ENCODE measurements at regions not wholly inside any gene's neighbourhood (a gene's known extent, or its start where the extent isn't known, plus 50 kb on each side); places are given as distances from the start of the nearest gene placed in this dataset.

- ChIA-PET RAD21 (ENCODE audit: low non-redundant PET in 1 of 2, low total read pairs in 2 of 2, uncharacterized antibody in 2 of 2, unreplicated experiment in 2 of 2) (no interaction called here), CTCF (no interaction called here), POLR2A (no interaction called here)
- Histone ChIP-seq H3K4me1 (ENCODE audit: control insufficient read depth in 1 of 2, insufficient read depth in 2 of 2, low read length in 2 of 2) (no peaks in the 10 kb centered on the region), H3K4me3 (replicated peaks in 1 of 2; ENCODE audit: low read depth in 1 of 2, low read length in 2 of 2) (no peak overlapping the region), H3K27me3 (ENCODE audit: insufficient read depth, low read length) (0 out of 2 replicates have a peak, but pooled peaks cover 3% of the 10 kb centered on the region), H3K9me2 (ENCODE audit: insufficient read depth) (no peaks in the 10 kb centered on the region), H3K9me3 (ENCODE audit: control insufficient read depth in 1 of 2, insufficient read depth in 1 of 2, low read depth in 1 of 2, low read length in 2 of 2) (no peaks in the 10 kb centered on the region), H2AFZ (ENCODE audit: low read depth, low read length, poor library complexity, severe bottlenecking) (no peak overlapping the region), H3K27ac (ENCODE audit: low read depth, low read length) (no peak overlapping the region), H3K79me2 (ENCODE audit: insufficient read depth, low read length) (no peaks in the 10 kb centered on the region), H3K9ac (ENCODE audit: low read length) (no peak overlapping the region), H4K20me1 (ENCODE audit: insufficient read depth) (no peaks in the 10 kb centered on the region), H3K4me2 (ENCODE audit: low read length) (no peak overlapping the region), H3K36me3 (ENCODE audit: control insufficient read depth in 1 of 2, insufficient read depth in 2 of 2, low read length in 2 of 2) (no peaks in the 10 kb centered on the region)
- BruUV-seq (replicated peaks), result no TSS peak
- DNase-seq (ENCODE audit: low read depth, low spot score), result no peak
- intact Hi-C loops (cut with micrococcal nuclease), result no loop called here
- TF ChIP-seq ZBTB33 (IDR thresholded peaks at IDR 0.05; ENCODE audit: extremely low read depth, insufficient replicate concordance, low read length) (no peak), CTCF (IDR thresholded peaks at IDR 0.05 in 2 of 3, conservative IDR thresholded peaks at IDR 0.05 in 1 of 3; ENCODE audit: borderline replicate concordance in 1 of 3, insufficient read depth in 1 of 3, low read depth in 2 of 3, low read length in 2 of 3) (no peak), SRF (IDR thresholded peaks at IDR 0.05; ENCODE audit: low read depth) (no peak), ZNF274 (IDR thresholded peaks at IDR 0.05; ENCODE audit: low read depth, low read length) (no peak), TCF7L2 (IDR thresholded peaks at IDR 0.05; ENCODE audit: borderline replicate concordance, extremely low read depth, insufficient read depth, insufficient read length) (no peak), EGR1 (IDR thresholded peaks at IDR 0.05; ENCODE audit: low read depth) (no peak), SIN3A (IDR thresholded peaks at IDR 0.05; ENCODE audit: low read depth) (no peak), CBX3 (IDR thresholded peaks at IDR 0.05; ENCODE audit: low read depth) (no peak), EZH2phosphoT487 (IDR thresholded peaks at IDR 0.05; ENCODE audit: borderline replicate concordance) (no peak), EZH2 (IDR thresholded peaks at IDR 0.05) (no peak), SP1 (IDR thresholded peaks at IDR 0.05; ENCODE audit: low read depth) (no peak), POLR2A (IDR thresholded peaks at IDR 0.05; ENCODE audit: borderline replicate concordance, extremely low read depth, insufficient read depth, insufficient read length) (no peak), ATF3 (IDR thresholded peaks at IDR 0.05) (no peak), JUND (IDR thresholded peaks at IDR 0.05) (no peak), FOSL1 (IDR thresholded peaks at IDR 0.05; ENCODE audit: low read depth) (no peak), ELF1 (IDR thresholded peaks at IDR 0.05; ENCODE audit: borderline replicate concordance, low read depth) (no peak), RAD21 (IDR thresholded peaks at IDR 0.05; ENCODE audit: low read depth) (no peak), POLR2AphosphoS5 (IDR thresholded peaks at IDR 0.05; ENCODE audit: low read depth, low read length) (no peak)
- no peak for ATAC-seq
These were observed 384.4 kb downstream of the EIPR1 start for GRCh38 chr2:2993172-2993692.

Data from HCT116 (cell line).